Stomach (tissue), 8 donors: ENCODE measurements at regions not wholly inside any gene's neighbourhood (a gene's known extent, or its start where the extent isn't known, plus 50 kb on each side); places are given as distances from the start of the nearest gene placed in this dataset.
"Not testable (repeated sequence)": the region's sequence is repeated elsewhere in the genome, so short reads cannot be mapped to it uniquely, and the experiment has no call there.

Experiments used
- DNase-seq, 2 donors: peaks; one replicate each; pipeline versions ENCODE4 v3.0.0 to v3.0.0-alpha.2; 2013 to 2019
- H3K27ac ChIP-seq, 5 donors: fragments of 200-600 bp in 4 of 5; sonication (generic) in 4 of 5; one replicate each; pipeline ENCODE4 v1.5.1; 2013 to 2019; ENCODE audit warnings: mild to moderate bottlenecking in 1 of 5, moderate library complexity in 1 of 5
- H3K27me3 ChIP-seq, 3 donors: fragments of 200-600 bp; sonication (generic); one replicate each; pipeline ENCODE4 v1.5.1; 2017 to 2019; ENCODE audit warnings: mixed run types in 1 of 3
- H3K36me3 ChIP-seq, 4 donors: fragments of 200-600 bp; sonication (generic); 1 replicate in 3 of 4; 2 replicates in 1 of 4; pipeline ENCODE4 v1.5.1; 2016 to 2019
- H3K4me1 ChIP-seq, 4 donors: fragments of 200-600 bp; sonication (generic); one replicate each; pipeline ENCODE4 v1.5.1; 2016 to 2019
- H3K4me3 ChIP-seq, 4 donors: fragments of 200-600 bp; sonication (generic) in 3 of 4; one replicate each; pipeline ENCODE4 v1.5.1; 2016 to 2019; ENCODE audit warnings: mild to moderate bottlenecking in 1 of 4
- H3K9me3 ChIP-seq, 4 donors: fragments of 200-600 bp; sonication (generic); one replicate each; pipeline ENCODE4 v1.5.1; 2016 to 2019
- EP300 ChIP-seq: sonication (generic); formaldehyde crosslinking; IDR thresholded peaks from one replicate; pipeline ENCODE4 v1.6.1; 2017; ENCODE audit warnings: antibody characterized with exemption
- POLR2A ChIP-seq, 4 donors: fragments of 450-650 bp; IDR thresholded peaks; one replicate each; pipeline ENCODE4 v1.6.1; 2016; ENCODE audit warnings: antibody characterized with exemption in 4 of 4, control low read depth in 2 of 4, mild to moderate bottlenecking in 1 of 4, moderate library complexity in 1 of 4
- POLR2AphosphoS5 ChIP-seq, 3 donors: sonication (generic); formaldehyde crosslinking; IDR thresholded peaks; one replicate each; pipeline ENCODE4 v1.6.1; 2016; ENCODE audit warnings: antibody characterized with exemption in 3 of 3
- WGBS, 5 donors: extraction: QIAGEN DNeasy Blood & Tissue Kit in 3 of 5; methylation state at CpG; one replicate each; pipeline versions ENCODE4 v1.1.5 to v1.1.7; 2013 to 2018; 5-methylcytosine and 5-hydroxymethylcytosine counted together
- intact Hi-C: fragments of 100-400 bp; cut with DNase I; formaldehyde crosslinking; loops from one replicate; pipeline ENCODE4 v1.15.1; 2023; ENCODE audit warnings: low total_unique reads
- TF ChIP-seq, protein P1 (sequence below), 7 experiments: fragments of 450-650 bp in 4 of 7; fragments of 200-600 bp in 3 of 7; sonication (generic) in 3 of 7; IDR thresholded peaks; one replicate each; pipeline ENCODE4 v1.5.1; 2016 to 2019; ENCODE audit warnings: antibody characterized with exemption in 7 of 7, control low read depth in 2 of 7, mild to moderate bottlenecking in 1 of 7
- donor health status: healthy with polysubstance abuse.
- donor health status: Bipolar disorder and iron deficiency.
- donor health status: healthy.

DNA sequence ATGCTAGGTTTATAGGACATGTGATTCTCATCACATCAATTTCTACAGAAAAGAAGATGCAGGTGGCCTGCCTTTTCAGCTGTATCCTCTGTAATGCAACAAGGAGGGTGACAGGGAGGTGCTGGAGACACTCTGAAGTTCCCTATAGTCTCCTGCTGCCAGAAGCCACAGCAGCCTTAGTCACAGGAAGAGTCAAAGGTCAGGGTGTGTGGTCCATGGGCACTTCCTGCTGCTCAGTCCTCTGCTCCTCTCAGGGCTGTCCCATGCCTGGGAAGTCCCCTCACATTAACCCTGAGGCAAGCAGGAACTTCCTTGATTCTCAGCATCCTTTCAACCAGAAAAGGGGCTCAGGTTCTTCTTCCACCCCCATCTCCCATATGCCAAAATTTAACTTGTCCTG, 144.8 kb upstream of the FOXA2 start:
- intact Hi-C loops = no loop called here
- Histone ChIP-seq H3K4me1 (no peaks in the 10 kb centered on the region), H3K9me3 (no peaks in the 10 kb centered on the region), H3K27me3 (no peaks in the 10 kb centered on the region), H3K27ac (no peak overlapping the region), H3K36me3 (no peaks in the 10 kb centered on the region), H3K4me3 (no peak overlapping the region)
- no peak for DNase-seq
- TF ChIP-seq EP300 (no peak), POLR2AphosphoS5 (IDR thresholded peaks at IDR 0.05) (no peak), POLR2A (IDR thresholded peaks at IDR 0.05) (no peak)
- TF ChIP-seq, protein P1, sequence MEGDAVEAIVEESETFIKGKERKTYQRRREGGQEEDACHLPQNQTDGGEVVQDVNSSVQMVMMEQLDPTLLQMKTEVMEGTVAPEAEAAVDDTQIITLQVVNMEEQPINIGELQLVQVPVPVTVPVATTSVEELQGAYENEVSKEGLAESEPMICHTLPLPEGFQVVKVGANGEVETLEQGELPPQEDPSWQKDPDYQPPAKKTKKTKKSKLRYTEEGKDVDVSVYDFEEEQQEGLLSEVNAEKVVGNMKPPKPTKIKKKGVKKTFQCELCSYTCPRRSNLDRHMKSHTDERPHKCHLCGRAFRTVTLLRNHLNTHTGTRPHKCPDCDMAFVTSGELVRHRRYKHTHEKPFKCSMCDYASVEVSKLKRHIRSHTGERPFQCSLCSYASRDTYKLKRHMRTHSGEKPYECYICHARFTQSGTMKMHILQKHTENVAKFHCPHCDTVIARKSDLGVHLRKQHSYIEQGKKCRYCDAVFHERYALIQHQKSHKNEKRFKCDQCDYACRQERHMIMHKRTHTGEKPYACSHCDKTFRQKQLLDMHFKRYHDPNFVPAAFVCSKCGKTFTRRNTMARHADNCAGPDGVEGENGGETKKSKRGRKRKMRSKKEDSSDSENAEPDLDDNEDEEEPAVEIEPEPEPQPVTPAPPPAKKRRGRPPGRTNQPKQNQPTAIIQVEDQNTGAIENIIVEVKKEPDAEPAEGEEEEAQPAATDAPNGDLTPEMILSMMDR (IDR thresholded peaks at IDR 0.05) = no peak

DNA sequence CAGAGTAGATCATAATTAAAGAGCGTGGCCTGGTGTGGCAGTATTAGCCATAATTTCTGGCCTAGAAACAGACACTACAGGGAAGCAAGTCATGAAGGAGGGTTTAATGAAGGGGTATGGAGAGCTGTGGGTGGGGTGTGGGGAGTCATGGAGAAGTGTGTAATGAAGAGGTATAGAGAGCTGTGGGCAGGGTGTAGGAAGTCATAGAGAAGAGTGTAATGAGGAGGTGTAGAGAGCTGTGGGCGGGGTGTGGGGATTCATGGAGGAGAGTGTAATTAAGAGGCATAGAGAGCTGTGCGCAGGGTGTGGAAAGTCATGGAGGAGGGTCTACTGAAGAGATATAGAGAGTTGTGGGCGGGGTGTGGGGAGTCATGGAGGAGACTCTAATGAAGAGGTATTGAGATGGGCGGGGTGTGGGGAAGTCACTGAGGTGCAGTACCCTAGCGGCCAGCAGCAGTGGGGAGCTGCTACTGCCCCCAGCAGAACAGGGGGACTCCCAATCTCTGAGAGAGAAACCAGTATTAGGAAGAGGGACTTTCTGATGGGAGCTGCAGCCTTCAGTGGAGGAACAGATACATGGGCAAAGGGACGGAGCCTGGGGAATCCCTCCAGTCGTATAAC, 145.4 kb upstream of the FOXA2 start:
- intact Hi-C loops = no loop called here
- Histone ChIP-seq H3K27ac (no peak overlapping the region), H3K4me1 (no peaks in the 10 kb centered on the region), H3K4me3 (no peak overlapping the region), H3K36me3 (no peaks in the 10 kb centered on the region), H3K27me3 (no peaks in the 10 kb centered on the region), H3K9me3 (no peaks in the 10 kb centered on the region)
- 90 to 94% (median 91%) methylated on average over 8 of the region's 8 CpGs for WGBS, 5 donors
- TF ChIP-seq POLR2A (IDR thresholded peaks at IDR 0.05) = no peak
- TF ChIP-seq EP300 = no peak
- TF ChIP-seq, protein P1 (IDR thresholded peaks at IDR 0.05) = no peak
- no peak for TF ChIP-seq POLR2AphosphoS5 (IDR thresholded peaks at IDR 0.05)
- no peak for DNase-seq

DNA sequence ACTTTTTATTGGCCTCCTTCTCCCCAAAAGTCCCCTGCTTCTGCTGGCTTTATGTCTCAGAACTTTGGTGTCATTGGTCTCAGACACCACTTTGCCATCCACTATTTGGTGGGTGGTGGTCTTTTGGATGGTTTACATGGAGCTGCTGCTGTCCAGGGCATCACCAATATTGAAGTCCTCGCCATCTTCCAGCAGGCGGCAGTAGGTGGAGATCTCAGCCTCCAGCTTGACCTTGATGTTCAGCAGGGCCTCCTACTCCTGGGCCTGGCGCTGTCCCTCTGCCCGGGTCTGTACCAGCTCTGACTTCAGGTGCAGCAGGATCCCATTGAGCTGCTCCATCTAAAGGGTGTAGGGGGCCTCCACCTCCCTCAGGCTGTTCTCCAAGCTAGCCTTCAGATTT, 148.4 kb upstream of the FOXA2 start:
- 78 to 94% (median 90%) methylated on average over 2 to 4 of the region's 4 CpGs for WGBS, 5 donors
- no peaks in the 10 kb centered on the region for H3K4me1 ChIP-seq
- intact Hi-C loops = no loop called here
- no peak for DNase-seq
- no peak overlapping the region for H3K27ac ChIP-seq
- no peaks in the 10 kb centered on the region for H3K27me3 ChIP-seq
- no peak overlapping the region for H3K4me3 ChIP-seq
- no peaks in the 10 kb centered on the region for H3K36me3 ChIP-seq
- no peaks in the 10 kb centered on the region for H3K9me3 ChIP-seq
- TF ChIP-seq POLR2A (IDR thresholded peaks at IDR 0.05) (no peak), EP300 (no peak), POLR2AphosphoS5 (IDR thresholded peaks at IDR 0.05) (no peak)
- TF ChIP-seq, protein P1 (IDR thresholded peaks at IDR 0.05) = no peak

GRCh38 chr20:22734946-22735647, 150.7 kb upstream of the FOXA2 start:
- H3K9me3 ChIP-seq, H3K27me3 ChIP-seq, intact Hi-C loops, H3K27ac ChIP-seq, H3K36me3 ChIP-seq, H3K4me3 ChIP-seq, H3K4me1 ChIP-seq: not testable (repeated sequence)
- TF ChIP-seq, protein P1 (IDR thresholded peaks at IDR 0.05) = peak in 4 of 7 experiments; percentile 11 to 45 (median 39)
- WGBS, 5 donors = 72 to 80% (median 75%) methylated on average over 9 of the region's 9 CpGs
- DNase-seq = peak; percentile 42 to 69
